RWPE2 (cell line): ENCODE measurements at regions not wholly inside any gene's neighbourhood (a gene's known extent, or its start where the extent isn't known, plus 50 kb on each side); places are given as distances from the start of the nearest gene placed in this dataset.

Source experiments
- ATAC-seq: fragments of 200-7000 bp; cut with Tn5 transposase; 3 replicates; pipeline ENCODE4 v1.9.1; 2021; ENCODE audit warnings: low read depth
- DNase-seq: peaks from one replicate; pipeline ENCODE4 v3.0.0-alpha.2; 2020; ENCODE audit warnings: low spot score
- H3K27ac ChIP-seq: fragments of 450-650 bp; 2 replicates; pipeline ENCODE4 v1.5.1; 2017; ENCODE audit warnings: mild to moderate bottlenecking; ENCODE audit not compliant: poor library complexity, severe bottlenecking
- H3K27me3 ChIP-seq: fragments of 250-450 bp; sonication (Bioruptor Pico); 2 replicates; pipeline ENCODE4 v1.5.1; 2021; ENCODE audit warnings: mild to moderate bottlenecking, moderate library complexity; ENCODE audit not compliant: insufficient read depth, poor library complexity, severe bottlenecking
- H3K36me3 ChIP-seq: fragments of 250-450 bp; sonication (Bioruptor Pico); 2 replicates; pipeline ENCODE4 v1.5.1; 2020; ENCODE audit warnings: low read depth, mild to moderate bottlenecking, moderate library complexity
- H3K4me1 ChIP-seq: fragments of 250-450 bp; sonication (Bioruptor Pico); 2 replicates; pipeline ENCODE4 v1.5.1; 2021; ENCODE audit warnings: mild to moderate bottlenecking, moderate library complexity; ENCODE audit not compliant: insufficient read depth, poor library complexity, severe bottlenecking
- H3K4me3 ChIP-seq: fragments of 250-450 bp; sonication (Bioruptor Pico); 2 replicates; pipeline ENCODE4 v1.5.1; 2021; ENCODE audit warnings: mild to moderate bottlenecking, moderate library complexity; ENCODE audit not compliant: severe bottlenecking
- H3K9me3 ChIP-seq: fragments of 250-450 bp; sonication (Bioruptor Pico); 2 replicates; pipeline ENCODE4 v1.5.1; 2021; ENCODE audit warnings: mild to moderate bottlenecking, moderate library complexity; ENCODE audit not compliant: severe bottlenecking
- TF ChIP-seq, protein P1 (sequence below): fragments of 450-650 bp; IDR thresholded peaks from one replicate; pipeline ENCODE4 v1.5.1; 2017; ENCODE audit warnings: mild to moderate bottlenecking, moderate library complexity; ENCODE audit not compliant: poor library complexity, severe bottlenecking

DNA sequence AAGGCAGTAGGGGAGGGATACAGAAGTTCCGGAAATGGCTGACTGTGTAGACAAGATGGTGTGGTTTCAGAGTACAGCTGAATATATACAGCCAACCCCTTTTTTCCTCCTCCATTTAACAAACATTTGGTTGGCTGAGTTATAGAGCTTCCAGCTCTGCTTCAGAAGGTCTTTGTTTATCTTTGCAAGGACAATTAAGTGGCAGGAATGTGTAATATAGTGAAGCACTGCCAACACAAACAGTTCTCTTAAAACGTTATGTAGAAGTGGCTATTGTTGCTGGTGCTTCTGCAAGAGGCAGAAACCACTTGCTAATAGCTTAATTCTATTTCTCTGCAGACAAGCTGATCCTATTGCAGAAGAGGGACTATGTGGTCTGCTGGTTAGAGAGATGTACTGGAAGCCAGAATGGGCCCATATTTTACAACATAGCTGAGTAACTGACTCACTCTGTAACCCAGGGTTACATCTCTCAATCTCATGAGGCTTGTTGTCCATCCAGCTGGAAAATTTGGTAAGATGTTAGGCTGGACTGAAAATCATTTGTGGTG is 62.7 kb upstream of the OSMR start:
- TF ChIP-seq, protein P1, sequence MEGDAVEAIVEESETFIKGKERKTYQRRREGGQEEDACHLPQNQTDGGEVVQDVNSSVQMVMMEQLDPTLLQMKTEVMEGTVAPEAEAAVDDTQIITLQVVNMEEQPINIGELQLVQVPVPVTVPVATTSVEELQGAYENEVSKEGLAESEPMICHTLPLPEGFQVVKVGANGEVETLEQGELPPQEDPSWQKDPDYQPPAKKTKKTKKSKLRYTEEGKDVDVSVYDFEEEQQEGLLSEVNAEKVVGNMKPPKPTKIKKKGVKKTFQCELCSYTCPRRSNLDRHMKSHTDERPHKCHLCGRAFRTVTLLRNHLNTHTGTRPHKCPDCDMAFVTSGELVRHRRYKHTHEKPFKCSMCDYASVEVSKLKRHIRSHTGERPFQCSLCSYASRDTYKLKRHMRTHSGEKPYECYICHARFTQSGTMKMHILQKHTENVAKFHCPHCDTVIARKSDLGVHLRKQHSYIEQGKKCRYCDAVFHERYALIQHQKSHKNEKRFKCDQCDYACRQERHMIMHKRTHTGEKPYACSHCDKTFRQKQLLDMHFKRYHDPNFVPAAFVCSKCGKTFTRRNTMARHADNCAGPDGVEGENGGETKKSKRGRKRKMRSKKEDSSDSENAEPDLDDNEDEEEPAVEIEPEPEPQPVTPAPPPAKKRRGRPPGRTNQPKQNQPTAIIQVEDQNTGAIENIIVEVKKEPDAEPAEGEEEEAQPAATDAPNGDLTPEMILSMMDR: no peak
- Histone ChIP-seq H3K9me3 (no peaks in the 10 kb centered on the region), H3K36me3 (no peaks in the 10 kb centered on the region), H3K4me3 (no peak overlapping the region), H3K27me3 (no peaks in the 10 kb centered on the region), H3K4me1 (no peaks in the 10 kb centered on the region), H3K27ac (no peak overlapping the region)
- DNase-seq: no peak
- peak; percentile 79 for ATAC-seq

DNA sequence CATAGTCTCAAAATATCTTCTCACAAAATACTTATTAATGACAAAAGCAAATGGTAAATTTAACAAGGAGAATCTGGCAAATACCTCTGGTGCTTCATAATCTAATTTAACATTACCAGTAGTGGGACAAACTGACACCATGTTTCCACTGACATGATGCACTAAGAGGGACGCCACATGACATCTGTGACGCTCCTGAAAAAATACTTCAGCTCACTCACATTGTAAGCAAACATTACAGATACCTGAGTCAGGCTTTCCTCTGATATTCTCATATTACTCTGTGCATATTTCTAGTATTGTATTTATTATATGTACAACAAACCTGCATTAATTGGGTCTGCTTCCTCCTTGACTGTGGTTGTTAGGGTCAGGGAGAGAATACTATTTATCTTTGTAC is 56.7 kb upstream of the OSMR start:
- Histone ChIP-seq H3K27me3 (no peaks in the 10 kb centered on the region), H3K4me1 (no peaks in the 10 kb centered on the region), H3K9me3 (no peaks in the 10 kb centered on the region), H3K36me3 (no peaks in the 10 kb centered on the region), H3K27ac (no peak overlapping the region), H3K4me3 (no peak overlapping the region)
- ATAC-seq (peak; percentile 87), DNase-seq (no peak)
- TF ChIP-seq, protein P1: no peak

DNA sequence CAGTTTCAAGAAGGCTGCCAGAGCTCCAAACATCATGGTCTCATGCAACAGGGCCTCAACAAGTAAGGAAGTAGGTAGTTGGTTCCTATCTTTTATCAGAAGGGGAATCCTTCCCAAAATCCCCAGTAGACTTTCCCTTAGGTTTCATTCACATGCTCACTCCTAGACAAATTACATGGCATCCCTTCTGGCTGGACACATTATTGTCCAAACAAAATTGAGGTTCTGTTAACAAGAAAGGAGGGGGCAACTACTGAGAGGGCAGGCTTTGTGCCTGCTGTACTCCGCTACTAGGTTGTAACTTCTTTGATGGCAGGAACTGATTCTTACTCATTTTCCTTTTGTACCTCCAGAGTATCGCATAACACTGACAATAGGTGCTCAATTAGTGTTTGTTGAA is 56.0 kb upstream of the OSMR start:
- ATAC-seq: no peak
- no peaks in the 10 kb centered on the region for H3K36me3 ChIP-seq
- no peak overlapping the region for H3K4me3 ChIP-seq
- no peaks in the 10 kb centered on the region for H3K27me3 ChIP-seq
- DNase-seq: no peak
- no peaks in the 10 kb centered on the region for H3K9me3 ChIP-seq
- H3K27ac ChIP-seq: no peak overlapping the region
- TF ChIP-seq, protein P1: no peak
- H3K4me1 ChIP-seq: no peaks in the 10 kb centered on the region

DNA sequence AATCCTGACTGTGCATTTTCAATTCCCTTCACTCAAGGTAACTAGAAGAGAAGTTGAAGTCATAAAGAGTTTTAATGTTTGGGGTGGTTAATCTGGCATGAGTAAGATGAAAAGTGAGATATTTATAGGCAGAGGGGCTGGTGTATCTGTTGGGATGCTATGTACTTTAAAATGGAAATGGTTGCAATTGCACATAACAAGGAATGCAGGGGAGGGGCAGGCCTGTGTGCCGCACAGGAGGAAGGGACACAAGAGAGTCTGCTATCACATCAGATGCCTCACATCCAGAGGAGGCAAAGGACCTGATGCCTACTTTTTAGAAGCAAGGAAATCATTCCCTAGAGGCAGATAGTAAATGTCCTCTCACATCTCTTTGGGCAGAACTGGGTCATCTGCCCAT is 55.5 kb upstream of the OSMR start:
- TF ChIP-seq, protein P1: no peak
- ATAC-seq: no peak
- Histone ChIP-seq H3K4me3 (no peak overlapping the region), H3K9me3 (no peaks in the 10 kb centered on the region), H3K27me3 (no peaks in the 10 kb centered on the region), H3K4me1 (no peaks in the 10 kb centered on the region), H3K36me3 (no peaks in the 10 kb centered on the region), H3K27ac (no peak overlapping the region)
- DNase-seq: no peak

DNA sequence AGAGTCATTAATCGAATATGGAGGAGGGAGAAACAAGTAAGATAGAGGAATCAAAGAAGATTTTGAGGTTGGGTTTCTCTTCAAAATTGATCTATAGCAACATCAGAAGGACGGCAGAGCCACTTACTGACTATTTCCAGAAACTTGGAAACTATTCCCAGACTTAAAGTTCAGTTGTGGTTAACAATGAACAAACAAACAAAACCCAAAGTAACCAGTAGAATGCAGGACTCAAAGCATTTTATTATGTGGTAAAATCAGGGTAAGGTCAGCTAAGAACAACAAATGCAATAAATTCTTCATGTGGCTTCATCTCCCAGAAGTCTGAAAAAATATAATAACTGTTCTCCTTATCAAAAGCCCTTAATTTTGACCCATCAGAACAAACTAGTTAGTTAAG is 54.9 kb upstream of the OSMR start:
- no peak for DNase-seq
- TF ChIP-seq, protein P1: no peak
- Histone ChIP-seq H3K27me3 (no peaks in the 10 kb centered on the region), H3K4me1 (no peaks in the 10 kb centered on the region), H3K9me3 (no peaks in the 10 kb centered on the region), H3K27ac (no peak overlapping the region), H3K4me3 (no peak overlapping the region), H3K36me3 (no peaks in the 10 kb centered on the region)
- ATAC-seq: no peak
